AG10803 (cell line): ENCODE measurements at regions not wholly inside any gene's neighbourhood (a gene's known extent, or its start where the extent isn't known, plus 50 kb on each side); places are given as distances from the start of the nearest gene placed in this dataset.

Experiments used
- DNase-seq: peaks from one replicate; pipeline ENCODE4 v3.0.0; 2010; ENCODE audit warnings: low read depth
- H3K4me3 ChIP-seq: 2 replicates; pipeline ENCODE4 v1.5.1; 2011; ENCODE audit warnings: mild to moderate bottlenecking, low read length, control low read depth
- TF ChIP-seq, protein P1 (sequence below): conservative IDR thresholded peaks from 2 replicates; pipeline ENCODE4 v1.5.1; 2011; ENCODE audit warnings: mild to moderate bottlenecking, low read length, control low read depth, inconsistent platforms

DNA sequence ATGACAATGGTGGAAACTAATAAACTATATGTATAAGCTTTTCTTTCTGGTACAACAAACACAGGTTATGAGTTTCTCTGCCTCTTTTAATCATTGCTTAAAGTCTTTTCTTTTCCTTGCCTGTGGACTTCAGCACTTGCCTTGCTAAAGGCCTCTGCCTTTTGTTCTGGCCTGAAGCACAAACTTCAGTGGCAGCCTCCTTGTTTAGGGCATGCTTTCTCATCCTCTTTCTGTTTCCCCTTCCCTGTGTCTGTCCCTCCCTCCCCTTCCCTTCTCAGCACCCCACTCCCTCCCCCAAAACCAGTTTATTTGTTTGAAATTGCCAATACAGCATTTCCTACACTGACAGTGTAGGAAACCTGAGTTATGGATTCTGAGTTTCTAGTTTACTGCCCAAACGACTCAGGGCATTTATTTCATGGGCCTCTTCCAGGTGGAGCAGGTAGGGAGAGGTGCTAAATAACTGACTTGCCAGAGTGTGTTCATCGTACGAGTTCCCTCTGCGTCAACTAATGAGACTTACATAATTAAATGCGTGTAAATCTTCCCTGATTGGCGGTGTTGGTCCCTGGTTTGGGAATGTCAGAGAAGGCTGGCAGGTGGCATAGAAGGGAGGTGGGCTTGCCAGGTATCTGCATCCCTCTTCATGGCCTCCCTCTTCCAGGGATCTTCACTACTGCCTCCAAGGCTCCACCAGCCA, 311.0 kb downstream of the FBXW7 start:
- H3K4me3 ChIP-seq: no peak overlapping the region
- TF ChIP-seq, protein P1, sequence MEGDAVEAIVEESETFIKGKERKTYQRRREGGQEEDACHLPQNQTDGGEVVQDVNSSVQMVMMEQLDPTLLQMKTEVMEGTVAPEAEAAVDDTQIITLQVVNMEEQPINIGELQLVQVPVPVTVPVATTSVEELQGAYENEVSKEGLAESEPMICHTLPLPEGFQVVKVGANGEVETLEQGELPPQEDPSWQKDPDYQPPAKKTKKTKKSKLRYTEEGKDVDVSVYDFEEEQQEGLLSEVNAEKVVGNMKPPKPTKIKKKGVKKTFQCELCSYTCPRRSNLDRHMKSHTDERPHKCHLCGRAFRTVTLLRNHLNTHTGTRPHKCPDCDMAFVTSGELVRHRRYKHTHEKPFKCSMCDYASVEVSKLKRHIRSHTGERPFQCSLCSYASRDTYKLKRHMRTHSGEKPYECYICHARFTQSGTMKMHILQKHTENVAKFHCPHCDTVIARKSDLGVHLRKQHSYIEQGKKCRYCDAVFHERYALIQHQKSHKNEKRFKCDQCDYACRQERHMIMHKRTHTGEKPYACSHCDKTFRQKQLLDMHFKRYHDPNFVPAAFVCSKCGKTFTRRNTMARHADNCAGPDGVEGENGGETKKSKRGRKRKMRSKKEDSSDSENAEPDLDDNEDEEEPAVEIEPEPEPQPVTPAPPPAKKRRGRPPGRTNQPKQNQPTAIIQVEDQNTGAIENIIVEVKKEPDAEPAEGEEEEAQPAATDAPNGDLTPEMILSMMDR: no peak
- DNase-seq: no peak

DNA sequence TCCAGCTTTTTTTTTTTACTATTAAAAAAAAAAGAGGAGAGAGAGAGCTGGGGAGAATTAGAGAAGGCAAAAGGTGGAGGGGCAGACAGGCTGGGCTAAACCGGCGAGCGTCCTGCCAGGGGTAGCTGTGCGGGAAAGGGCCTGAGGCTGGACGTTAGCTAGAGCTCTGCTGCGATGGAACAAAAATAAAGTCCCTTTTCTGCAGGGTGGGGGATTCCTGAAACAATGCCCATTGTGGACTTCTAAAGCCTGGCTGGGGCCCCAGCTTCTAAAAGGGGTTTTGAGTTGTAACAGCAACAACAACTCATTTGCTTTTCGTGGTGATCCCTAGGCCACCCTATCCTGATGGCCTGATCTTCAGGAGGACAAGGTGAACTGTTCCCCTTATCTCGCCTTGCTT, 311.7 kb downstream of the FBXW7 start:
- no peak for DNase-seq
- TF ChIP-seq, protein P1: no peak
- no peak overlapping the region for H3K4me3 ChIP-seq

DNA sequence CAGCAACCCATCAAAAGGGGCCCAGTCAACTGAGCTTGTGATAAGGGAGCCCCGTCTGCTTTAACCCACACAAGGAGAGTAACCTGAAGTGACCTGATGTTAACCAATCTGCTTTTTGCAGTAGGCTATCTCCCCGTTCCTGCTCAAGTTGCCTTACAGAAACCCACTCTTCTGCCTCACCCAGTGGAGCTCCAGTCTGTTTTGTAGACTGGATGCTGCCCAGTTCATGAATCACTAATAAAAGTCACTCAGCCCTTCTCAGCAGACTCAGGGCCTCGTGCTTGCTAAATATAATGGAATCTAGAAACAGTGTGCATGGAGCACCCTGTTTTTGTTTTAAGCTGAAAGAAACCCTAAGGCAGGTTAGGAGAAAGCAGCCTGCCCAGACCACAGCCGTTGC, 312.3 kb downstream of the FBXW7 start:
- TF ChIP-seq, protein P1: no peak
- no peak for DNase-seq
- no peak overlapping the region for H3K4me3 ChIP-seq

DNA sequence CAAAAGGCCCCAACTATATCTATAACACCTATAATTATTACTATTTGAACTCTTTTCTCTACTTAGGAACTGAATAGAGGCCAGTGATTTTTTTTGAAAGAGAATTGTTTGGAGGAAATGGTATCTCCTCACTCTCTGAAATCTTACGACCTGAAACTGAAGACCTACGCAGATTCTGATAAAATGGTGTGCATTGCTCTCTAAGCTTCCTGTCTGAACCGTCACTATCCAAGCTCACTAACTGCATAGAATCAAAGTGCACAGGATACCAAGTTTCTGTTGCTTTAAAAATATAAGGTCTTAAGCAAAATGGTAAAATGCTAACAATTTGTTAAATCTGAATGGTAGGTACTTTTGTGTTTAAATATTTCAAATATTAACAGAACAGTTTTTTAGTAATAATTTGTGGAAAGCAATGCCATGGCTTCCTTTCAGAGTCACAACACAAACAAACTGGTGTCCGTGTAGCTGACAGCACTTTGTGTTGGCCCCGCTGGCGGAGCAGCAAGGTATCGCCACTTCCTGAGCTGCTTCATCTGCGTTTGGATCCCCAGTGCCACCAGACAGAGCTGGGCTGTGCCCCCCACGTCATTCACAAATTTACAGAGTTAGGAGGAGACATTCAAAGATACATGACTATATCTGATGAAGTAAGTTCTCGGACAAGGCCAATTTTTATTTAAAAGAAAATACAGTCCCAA, 313.9 kb downstream of the FBXW7 start:
- TF ChIP-seq, protein P1: no peak
- H3K4me3 ChIP-seq: no peak overlapping the region
- no peak for DNase-seq

DNA sequence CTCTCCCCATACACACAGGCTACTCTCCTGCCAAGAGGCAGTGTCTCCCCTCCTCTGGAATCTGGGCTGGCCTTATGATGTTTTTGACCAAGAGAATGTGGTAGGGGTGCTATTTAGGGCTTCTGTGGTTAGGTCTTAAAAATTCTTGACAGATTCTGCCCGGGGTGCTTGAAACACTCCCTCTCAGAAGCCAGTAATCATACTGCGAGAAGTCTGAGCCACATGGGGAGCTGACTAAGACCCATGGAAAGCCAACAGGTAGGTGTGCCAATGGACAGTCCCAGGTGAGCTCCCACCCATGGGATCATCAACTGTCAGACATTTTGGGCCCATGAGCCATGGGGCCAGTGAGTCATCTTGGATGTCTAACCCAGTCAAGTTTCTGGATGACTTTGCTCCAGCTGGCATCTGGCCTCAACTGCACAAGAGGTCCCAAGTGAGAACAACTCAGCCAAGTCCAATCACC, 315.7 kb downstream of the FBXW7 start:
- peak; percentile 41 for DNase-seq
- H3K4me3 ChIP-seq: no peak overlapping the region
- TF ChIP-seq, protein P1: no peak

DNA sequence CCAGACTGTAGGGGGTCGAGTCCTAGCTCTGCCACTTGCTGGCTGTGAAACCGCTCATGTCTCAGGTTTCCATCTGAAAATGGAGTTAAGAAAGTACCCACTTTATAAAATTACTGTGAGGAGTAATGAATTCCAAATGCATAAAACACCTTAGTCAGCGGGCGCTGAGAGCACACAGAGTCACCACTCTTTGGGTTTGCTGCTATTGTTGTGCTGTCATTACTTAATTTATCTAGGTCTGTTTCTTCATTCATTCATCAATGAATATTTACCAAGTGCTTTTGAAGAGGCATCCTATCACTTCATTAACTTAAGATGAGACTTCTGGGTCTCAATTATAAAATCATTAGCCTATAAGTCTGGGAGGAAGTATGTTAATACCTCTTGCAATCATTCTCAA, 317.3 kb downstream of the FBXW7 start:
- TF ChIP-seq, protein P1: no peak
- no peak for DNase-seq
- no peak overlapping the region for H3K4me3 ChIP-seq

DNA sequence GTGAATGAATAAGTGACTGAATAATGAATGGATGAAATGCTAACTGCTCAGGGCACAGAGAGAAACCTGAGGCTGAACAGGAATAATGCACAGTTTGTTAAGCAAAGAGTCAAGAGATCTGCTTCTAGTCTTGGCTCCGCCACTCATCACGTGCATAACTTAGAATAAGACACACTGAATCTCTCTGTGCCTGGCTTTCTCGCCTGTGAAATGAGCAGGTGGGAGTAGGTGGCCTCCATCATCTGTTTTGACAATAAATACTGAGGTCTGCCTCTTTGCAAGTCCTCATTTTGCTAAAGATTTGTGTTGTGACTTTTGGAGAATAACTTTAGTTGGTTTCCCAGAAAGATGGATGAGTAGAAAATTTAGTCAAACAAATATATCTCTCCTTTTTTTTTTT, 318.0 kb downstream of the FBXW7 start:
- H3K4me3 ChIP-seq: no peak overlapping the region
- TF ChIP-seq, protein P1: no peak
- no peak for DNase-seq
